ENCODE measurements at regions not wholly inside any gene's neighbourhood (a gene's known extent, or its start where the extent isn't known, plus 50 kb on each side); places are given as distances from the start of the nearest gene placed in this dataset.

GRCh38 chr11:111112614-111113013 is 132.9 kb upstream of the POU2AF2 start:
- intact Hi-C loops (cut with DNase I) = no loop called here
- no peaks in the 10 kb centered on the region for H3K27me3 ChIP-seq
- TF ChIP-seq CTCF (IDR thresholded peaks at IDR 0.05) (no peak), POLR2A (IDR thresholded peaks at IDR 0.05) (no peak)
- no peaks in the 10 kb centered on the region for H3K4me1 ChIP-seq
- WGBS, 2 donors = 70 to 82% methylated on average over 1 of the region's 1 CpG
- H3K9me3 ChIP-seq = no peaks in the 10 kb centered on the region
- no peaks in the 10 kb centered on the region for H3K36me3 ChIP-seq
- no peak for DNase-seq
- H3K27ac ChIP-seq = no peak overlapping the region
- H3K4me3 ChIP-seq (replicated peaks in 1 of 3) = no peak overlapping the region

- DNase-seq = no peak
- no peak for TF ChIP-seq POLR2A (IDR thresholded peaks at IDR 0.05)
- TF ChIP-seq CTCF (IDR thresholded peaks at IDR 0.05) = no peak
- H3K36me3 ChIP-seq = no peaks in the 10 kb centered on the region
- no peaks in the 10 kb centered on the region for H3K4me1 ChIP-seq
- no peaks in the 10 kb centered on the region for H3K27me3 ChIP-seq
- no peak overlapping the region for H3K27ac ChIP-seq
- no peaks in the 10 kb centered on the region for H3K9me3 ChIP-seq
- intact Hi-C loops (cut with DNase I) = no loop called here
- H3K4me3 ChIP-seq (replicated peaks in 1 of 3) = no peak overlapping the region
Observed at GRCh38 chr11:111107501-111107900, 138.0 kb upstream of the POU2AF2 start.

- Histone ChIP-seq H3K36me3 (no peaks in the 10 kb centered on the region), H3K27me3 (no peaks in the 10 kb centered on the region), H3K9me3 (no peaks in the 10 kb centered on the region), H3K4me3 (replicated peaks in 1 of 3) (no peak overlapping the region), H3K27ac (no peak overlapping the region), H3K4me1 (no peaks in the 10 kb centered on the region)
- TF ChIP-seq POLR2A (IDR thresholded peaks at IDR 0.05) (no peak), CTCF (IDR thresholded peaks at IDR 0.05) (no peak)
- intact Hi-C loops (cut with DNase I) = no loop called here
- DNase-seq = no peak
- 78 to 98% methylated on average over 2 of the region's 2 CpGs for WGBS, 2 donors
Observed at GRCh38 chr11:111106641-111107040, 138.9 kb upstream of the POU2AF2 start.

- no peak for DNase-seq
- H3K27me3 ChIP-seq = no peaks in the 10 kb centered on the region
- 93 to 94% methylated on average over 2 of the region's 2 CpGs for WGBS, 2 donors
- no peaks in the 10 kb centered on the region for H3K4me1 ChIP-seq
- no peaks in the 10 kb centered on the region for H3K36me3 ChIP-seq
- intact Hi-C loops (cut with DNase I) = no loop called here
- TF ChIP-seq POLR2A (IDR thresholded peaks at IDR 0.05) = no peak
- no peak for TF ChIP-seq CTCF (IDR thresholded peaks at IDR 0.05)
- no peak overlapping the region for H3K4me3 ChIP-seq (replicated peaks in 1 of 3)
- no peak overlapping the region for H3K27ac ChIP-seq
- H3K9me3 ChIP-seq = no peaks in the 10 kb centered on the region
Observed at GRCh38 chr11:111105566-111105965, 140.0 kb upstream of the POU2AF2 start.

GRCh38 chr11:111104185-111104584 is 141.3 kb upstream of the POU2AF2 start:
- Histone ChIP-seq H3K9me3 (no peaks in the 10 kb centered on the region), H3K4me3 (replicated peaks in 1 of 3) (no peak overlapping the region), H3K36me3 (no peaks in the 10 kb centered on the region), H3K27me3 (no peaks in the 10 kb centered on the region), H3K4me1 (no peaks in the 10 kb centered on the region), H3K27ac (no peak overlapping the region)
- intact Hi-C loops (cut with DNase I) = no loop called here
- DNase-seq = no peak
- no peak for TF ChIP-seq CTCF (IDR thresholded peaks at IDR 0.05)
- TF ChIP-seq POLR2A (IDR thresholded peaks at IDR 0.05) = no peak

Measured in thyroid gland (tissue), 4 donors.